Activated CD4-positive, alpha-beta T cell treated with anti-CD3 and anti-CD28 coated beads, Interleukin-2, amount 50 U/mL, for 4 hours (primary cell): ENCODE measurements at regions not wholly inside any gene's neighbourhood (a gene's known extent, or its start where the extent isn't known, plus 50 kb on each side); places are given as distances from the start of the nearest gene placed in this dataset.

Source experiments
- DNase-seq, 2 experiments: peaks; one replicate each; pipeline ENCODE4 v3.0.0-alpha.2; 2020

GRCh38 chr19:32264568-32264967 is 80.8 kb upstream of the ZNF507 start:
- DNase-seq = no peak

GRCh38 chr19:32265995-32266394 is 79.4 kb upstream of the ZNF507 start:
- no peak for DNase-seq

GRCh38 chr19:32266460-32266859 is 79.0 kb upstream of the ZNF507 start:
- no peak for DNase-seq

- DNase-seq = no peak
These were observed 77.0 kb upstream of the ZNF507 start for GRCh38 chr19:32268381-32268780.

DNA sequence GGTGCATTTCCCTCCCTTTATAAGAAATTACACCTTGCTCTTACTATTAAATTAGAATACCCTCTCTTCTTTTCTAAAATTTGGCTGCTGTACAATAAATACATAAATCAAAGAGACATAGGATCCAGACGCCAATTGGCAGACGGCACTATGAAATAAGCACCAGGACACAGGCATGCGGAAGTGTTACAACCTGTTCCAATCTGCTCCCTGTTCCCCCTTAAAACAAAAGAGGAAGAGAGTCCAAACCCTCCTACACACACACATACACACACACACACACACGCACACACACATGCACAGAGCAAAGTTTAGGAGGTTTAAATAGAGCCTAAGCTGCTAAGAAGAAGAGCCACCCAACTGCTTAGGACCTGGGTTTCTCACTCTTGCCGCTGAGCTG is 75.6 kb upstream of the ZNF507 start:
- DNase-seq = no peak

DNA sequence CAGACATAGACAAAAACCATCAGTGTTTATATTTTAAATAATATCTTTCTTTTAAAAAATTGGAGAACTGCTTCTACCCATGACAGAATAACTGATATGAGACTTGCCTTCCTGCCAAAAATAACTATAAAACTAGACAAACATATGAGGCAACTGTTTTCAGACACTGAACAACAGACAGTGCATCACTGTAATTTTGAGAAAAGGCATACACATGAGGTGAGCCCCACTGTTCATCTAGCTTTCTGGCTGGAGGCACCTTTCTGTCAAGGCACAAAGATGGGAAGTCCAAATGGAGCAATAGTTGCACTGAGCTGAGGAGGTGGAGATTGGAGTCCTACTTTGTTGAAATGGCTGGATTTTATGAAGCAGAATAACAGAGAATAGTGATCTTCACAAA is 71.9 kb upstream of the ZNF507 start:
- no peak for DNase-seq

GRCh38 chr19:32287086-32287485 is 58.3 kb upstream of the ZNF507 start:
- no peak for DNase-seq

DNA sequence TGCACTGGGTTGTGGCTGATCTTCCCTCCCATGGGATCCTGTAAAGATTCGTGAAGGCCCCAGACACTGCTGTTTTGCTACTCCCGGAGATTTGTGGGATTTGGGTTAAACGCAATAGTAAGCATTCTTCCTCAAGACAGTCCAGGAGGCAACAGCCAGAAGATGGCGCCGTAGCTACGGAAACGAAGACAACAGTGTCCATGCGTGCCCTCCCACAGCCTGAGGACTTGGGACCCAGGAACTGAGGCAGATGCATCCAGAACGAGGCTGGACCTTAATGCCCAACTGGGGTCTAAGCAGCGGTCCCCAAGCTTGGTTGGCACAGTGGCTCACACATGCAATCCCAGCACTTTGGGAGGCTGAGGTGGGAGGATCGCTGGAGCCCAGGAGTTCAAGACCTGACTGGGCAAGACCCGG is 57.6 kb upstream of the ZNF507 start:
- DNase-seq = no peak

GRCh38 chr19:32289566-32290210 is 55.7 kb upstream of the ZNF507 start:
- no peak for DNase-seq

DNA sequence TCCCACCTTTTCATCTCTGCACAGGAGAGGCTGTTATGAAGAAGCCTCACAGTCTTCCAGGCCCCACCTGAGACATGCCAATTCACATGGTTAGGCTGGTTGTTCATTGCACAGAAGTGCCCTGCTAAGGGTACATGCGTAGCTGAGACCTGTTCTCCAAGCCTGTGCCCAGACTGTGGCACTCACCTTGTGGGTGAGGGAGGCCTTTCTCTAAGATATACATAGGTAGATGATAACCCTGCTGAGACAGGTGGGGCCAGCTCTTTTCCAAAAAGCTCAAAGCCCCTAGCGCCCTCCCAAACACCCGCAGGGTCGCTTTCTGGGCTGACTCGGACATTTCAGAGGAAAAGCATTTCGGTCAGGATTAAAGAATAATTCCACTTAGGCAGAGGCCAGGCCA is 53.5 kb upstream of the ZNF507 start:
- DNase-seq = no peak

GRCh38 chr19:32294871-32295438 is 50.5 kb upstream of the ZNF507 start:
- DNase-seq = no peak
